ENCODE measurements at regions not wholly inside any gene's neighbourhood (a gene's known extent, or its start where the extent isn't known, plus 50 kb on each side); places are given as distances from the start of the nearest gene placed in this dataset.

DNA sequence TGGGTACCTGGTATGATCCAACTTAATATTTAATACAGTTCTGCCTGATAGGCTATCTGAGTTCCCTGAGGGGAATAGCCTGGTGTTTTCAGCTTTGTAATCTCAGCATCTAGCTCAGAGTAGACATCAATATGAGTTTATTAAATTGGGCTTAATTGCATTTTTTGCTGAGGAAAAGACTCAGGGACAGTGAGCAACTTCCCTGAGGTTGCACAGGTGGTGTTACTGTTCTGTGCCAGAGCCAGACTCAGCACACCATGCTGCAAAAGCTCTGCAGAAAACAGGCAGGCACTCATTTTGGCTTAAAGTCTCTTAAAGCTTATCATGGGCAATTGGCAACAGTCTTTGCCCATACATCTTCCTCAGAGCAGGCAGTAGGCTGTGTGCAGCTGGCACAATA lies 90.5 kb upstream of the JUN start:
- TF ChIP-seq CHD1 (IDR thresholded peaks at IDR 0.05; ENCODE audit: low read length) (no peak), EP300 (IDR thresholded peaks at IDR 0.05; ENCODE audit: low read length) (no peak), CTCF (IDR thresholded peaks at IDR 0.05 in 2 of 3, conservative IDR thresholded peaks at IDR 0.05 in 1 of 3; ENCODE audit: insufficient read depth in 2 of 3, low read depth in 1 of 3, low read length in 3 of 3) (no peak)
